ENCODE measurements at regions not wholly inside any gene's neighbourhood (a gene's known extent, or its start where the extent isn't known, plus 50 kb on each side); places are given as distances from the start of the nearest gene placed in this dataset.

DNA sequence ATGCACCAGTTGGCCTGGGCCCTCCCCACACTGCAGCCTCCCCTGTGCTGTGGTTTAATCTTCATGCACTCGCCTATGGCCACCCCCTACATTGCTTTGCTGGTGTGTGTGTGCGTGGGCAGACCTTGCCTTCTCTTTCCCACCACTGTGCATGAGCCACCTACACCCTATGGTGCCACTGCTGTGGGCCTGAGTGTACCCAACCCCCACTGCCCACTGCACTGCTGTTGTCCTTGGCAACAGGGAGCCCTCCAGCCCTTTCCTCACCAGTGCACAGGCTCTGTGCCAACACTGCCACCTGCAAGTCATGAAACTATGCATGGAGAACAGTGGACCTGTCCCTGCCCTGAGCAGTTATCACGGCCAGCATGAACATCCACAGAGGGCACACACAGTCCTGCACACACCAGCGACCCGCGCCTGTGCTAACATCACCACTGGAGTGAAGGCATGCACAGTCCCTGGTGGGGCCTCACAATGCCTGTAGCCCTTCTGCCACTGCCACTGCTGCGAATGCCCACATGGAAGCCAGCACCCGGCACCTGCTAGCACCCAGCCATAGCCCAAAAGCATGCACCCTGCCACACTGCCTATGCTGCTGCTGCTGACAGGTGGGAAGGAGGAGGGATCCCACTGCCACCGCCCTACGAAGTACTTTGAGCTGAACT, 237.8 kb upstream of the ARSJ start:
- intact Hi-C loops (cut with DNase I), result no loop called here
- Histone ChIP-seq H3K9me3 (no peaks in the 10 kb centered on the region), H3K27ac (no peak overlapping the region), H3K4me1 (no peaks in the 10 kb centered on the region), H3K27me3 (no peaks in the 10 kb centered on the region), H3K4me3 (no peak overlapping the region), H3K36me3 (no peaks in the 10 kb centered on the region)
- TF ChIP-seq POLR2A (IDR thresholded peaks at IDR 0.05) (no peak), POLR2AphosphoS5 (IDR thresholded peaks at IDR 0.05; ENCODE audit: insufficient read depth in 1 of 2, low read depth in 1 of 2) (no peak), CTCF (IDR thresholded peaks at IDR 0.05) (no peak)
- DNase-seq (ENCODE audit: extremely low spot score in 2 of 2), result no peak

DNA sequence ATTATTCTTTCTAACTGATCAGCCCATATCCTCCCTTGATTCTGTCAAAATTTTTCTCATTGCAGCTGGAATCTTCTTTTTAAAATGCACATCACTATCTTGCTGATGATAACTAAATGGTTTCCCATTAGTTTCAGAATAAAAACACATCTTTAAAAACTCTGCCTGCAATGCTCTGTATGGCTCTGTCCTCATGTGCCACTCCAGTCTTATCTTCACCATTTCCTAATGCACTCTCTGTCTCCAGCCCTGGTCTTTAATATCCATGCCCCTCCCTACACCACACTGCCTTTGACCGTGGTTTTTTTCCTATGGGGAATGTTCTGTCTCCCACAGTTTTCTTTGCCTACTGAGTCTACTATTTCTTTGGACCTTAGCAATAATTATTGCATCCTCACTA, 244.1 kb upstream of the ARSJ start:
- intact Hi-C loops (cut with DNase I), result no loop called here
- no peak for DNase-seq (ENCODE audit: extremely low spot score in 2 of 2)

DNA sequence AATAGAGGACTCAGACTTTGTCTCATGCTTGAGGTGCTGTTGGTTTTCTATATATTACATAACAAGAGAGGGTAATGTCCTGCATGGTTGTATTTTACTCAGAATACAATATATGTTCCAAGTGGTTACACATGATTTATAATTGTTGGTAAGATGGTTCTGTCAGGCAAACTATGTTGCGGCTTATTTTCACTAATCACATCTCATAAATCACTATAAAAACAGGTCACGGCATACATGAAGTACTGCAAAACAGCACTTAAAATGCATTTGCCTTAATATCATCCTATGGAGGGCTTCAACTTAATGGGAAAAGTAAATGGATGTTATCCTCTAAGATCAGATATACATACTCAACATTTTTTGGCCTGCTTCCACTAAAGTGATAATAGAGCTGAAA, 246.0 kb upstream of the ARSJ start:
- H3K4me1 ChIP-seq, result no peaks in the 10 kb centered on the region
- TF ChIP-seq POLR2A (IDR thresholded peaks at IDR 0.05) (no peak), CTCF (IDR thresholded peaks at IDR 0.05) (no peak), POLR2AphosphoS5 (IDR thresholded peaks at IDR 0.05; ENCODE audit: insufficient read depth in 1 of 2, low read depth in 1 of 2) (no peak)
- H3K27me3 ChIP-seq, result no peaks in the 10 kb centered on the region
- intact Hi-C loops (cut with DNase I), result no loop called here
- H3K9me3 ChIP-seq, result no peaks in the 10 kb centered on the region
- H3K27ac ChIP-seq, result no peak overlapping the region
- H3K4me3 ChIP-seq, result no peak overlapping the region
- DNase-seq (ENCODE audit: extremely low spot score in 2 of 2), result no peak
- no peaks in the 10 kb centered on the region for H3K36me3 ChIP-seq

More for the DNA sequence above, 244.1 kb upstream of the ARSJ start:
- Histone ChIP-seq H3K4me3 (no peak overlapping the region), H3K36me3 (no peaks in the 10 kb centered on the region), H3K27ac (no peak overlapping the region), H3K9me3 (no peaks in the 10 kb centered on the region), H3K4me1 (no peaks in the 10 kb centered on the region), H3K27me3 (no peaks in the 10 kb centered on the region)
- TF ChIP-seq POLR2AphosphoS5 (IDR thresholded peaks at IDR 0.05; ENCODE audit: insufficient read depth in 1 of 2, low read depth in 1 of 2) (no peak), POLR2A (IDR thresholded peaks at IDR 0.05) (no peak), CTCF (IDR thresholded peaks at IDR 0.05) (no peak)

GRCh38 chr4:114226179-114226578, 246.7 kb upstream of the ARSJ start:
- TF ChIP-seq POLR2AphosphoS5 (IDR thresholded peaks at IDR 0.05; ENCODE audit: insufficient read depth in 1 of 2, low read depth in 1 of 2), result no peak
- no peak for TF ChIP-seq POLR2A (IDR thresholded peaks at IDR 0.05)
- TF ChIP-seq CTCF (IDR thresholded peaks at IDR 0.05), result no peak
- intact Hi-C loops (cut with DNase I), result no loop called here
- Histone ChIP-seq H3K27ac (no peak overlapping the region), H3K9me3 (no peaks in the 10 kb centered on the region), H3K4me3 (no peak overlapping the region), H3K36me3 (no peaks in the 10 kb centered on the region), H3K4me1 (no peaks in the 10 kb centered on the region), H3K27me3 (no peaks in the 10 kb centered on the region)
- no peak for DNase-seq (ENCODE audit: extremely low spot score in 2 of 2)

GRCh38 chr4:114226968-114227760, 247.7 kb upstream of the ARSJ start:
- no peak for DNase-seq (ENCODE audit: extremely low spot score in 2 of 2)
- H3K4me3 ChIP-seq, result no peak overlapping the region
- H3K27ac ChIP-seq, result no peak overlapping the region
- TF ChIP-seq POLR2A (IDR thresholded peaks at IDR 0.05) (no peak), CTCF (IDR thresholded peaks at IDR 0.05) (no peak), POLR2AphosphoS5 (IDR thresholded peaks at IDR 0.05; ENCODE audit: insufficient read depth in 1 of 2, low read depth in 1 of 2) (no peak)
- H3K4me1 ChIP-seq, result no peaks in the 10 kb centered on the region
- H3K36me3 ChIP-seq, result no peaks in the 10 kb centered on the region
- H3K9me3 ChIP-seq, result no peaks in the 10 kb centered on the region
- intact Hi-C loops (cut with DNase I), result no loop called here
- no peaks in the 10 kb centered on the region for H3K27me3 ChIP-seq

Measured in vagina (tissue), 2 donors.